Right lobe of liver (tissue), 4 donors: ENCODE measurements at regions not wholly inside any gene's neighbourhood (a gene's known extent, or its start where the extent isn't known, plus 50 kb on each side); places are given as distances from the start of the nearest gene placed in this dataset.
"Not testable (repeated sequence)": the region's sequence is repeated elsewhere in the genome, so short reads cannot be mapped to it uniquely, and the experiment has no call there.

ENCODE experiments used
- CTCF ChIP-seq, 4 donors: fragments of 200-600 bp in 3 of 4; fragments of 450-650 bp in 1 of 4; IDR thresholded peaks; one replicate each; pipeline versions ENCODE4 v1.5.1 to v1.8.0; 2016 to 2022; ENCODE audit warnings: antibody characterized with exemption in 4 of 4, mild to moderate bottlenecking in 2 of 4
- POLR2A ChIP-seq: fragments of 450-650 bp; IDR thresholded peaks from one replicate; pipeline ENCODE4 v1.6.1; 2017; ENCODE audit warnings: antibody characterized with exemption, mild to moderate bottlenecking
- donor health status: DM: no; HTN: no; CAD: no.
- donor health status: DM: no; HTN: no; CAD: no.
- donor health status: DM: no; HTN: yes; CAD: no.

- not testable (repeated sequence) for TF ChIP-seq CTCF (IDR thresholded peaks at IDR 0.05); POLR2A
Measured at GRCh38 chrX:92333194-92333593, 554.0 kb downstream of the PCDH11X start.
